CD14-positive monocyte (primary cell): ENCODE measurements at regions not wholly inside any gene's neighbourhood (a gene's known extent, or its start where the extent isn't known, plus 50 kb on each side); places are given as distances from the start of the nearest gene placed in this dataset.

ENCODE experiments used
- DNase-seq, 3 donors: peaks; one replicate each; pipeline ENCODE4 v3.0.0-alpha.2; 2011 to 2022
- H2AFZ ChIP-seq: 2 replicates; pipeline ENCODE4 v1.6.0; 2012; ENCODE audit warnings: mild to moderate bottlenecking, low read depth, low read length, inconsistent platforms; ENCODE audit not compliant: insufficient read depth, poor library complexity, severe bottlenecking
- H3K27ac ChIP-seq, 2 donors: 1 replicate in 1 of 2; 2 replicates in 1 of 2; pipeline ENCODE4 v1.5.1; 2012 to 2013; ENCODE audit warnings: low read length in 2 of 2, control low read depth in 1 of 2, inconsistent platforms in 1 of 2, low read depth in 1 of 2, mild to moderate bottlenecking in 1 of 2
- H3K27me3 ChIP-seq, 2 donors: one replicate each; pipeline versions ENCODE4 v1.6.0 to v1.6.1; 2011 to 2013; ENCODE audit warnings: low read length in 2 of 2; ENCODE audit not compliant: control insufficient read depth in 2 of 2, insufficient read depth in 2 of 2
- H3K36me3 ChIP-seq, 2 donors: replicated peaks in 1 of 2; 1 replicate in 1 of 2; 2 replicates in 1 of 2; pipeline versions ENCODE4 v1.5.1 to v1.6.1; 2012 to 2013; ENCODE audit warnings: low read length in 2 of 2, control low read depth in 1 of 2, inconsistent platforms in 1 of 2, mild to moderate bottlenecking in 1 of 2; ENCODE audit not compliant: insufficient read depth in 2 of 2, control insufficient read depth in 1 of 2
- H3K4me1 ChIP-seq, 2 donors: 1 replicate in 1 of 2; 2 replicates in 1 of 2; pipeline versions ENCODE4 v1.5.1 to v1.6.1; 2012 to 2013; ENCODE audit warnings: low read length in 2 of 2, control low read depth in 1 of 2, inconsistent platforms in 1 of 2, mild to moderate bottlenecking in 1 of 2, moderate library complexity in 1 of 2; ENCODE audit not compliant: insufficient read depth in 2 of 2, control insufficient read depth in 1 of 2
- H3K4me2 ChIP-seq: replicated peaks from 2 replicates; pipeline ENCODE3; 2012; ENCODE audit warnings: low read length, moderate library complexity, mild to moderate bottlenecking; ENCODE audit not compliant: poor library complexity, severe bottlenecking; ENCODE audit errors: extremely low read depth
- H3K4me3 ChIP-seq, 3 experiments: fragments of 200-600 bp in 1 of 3; sonication (generic) in 1 of 3; replicated peaks in 1 of 3; 1 replicate in 2 of 3; 2 replicates in 1 of 3; pipeline ENCODE4 v1.5.1; 2011 to 2013; ENCODE audit warnings: low read length in 3 of 3, mild to moderate bottlenecking in 3 of 3, control low read depth in 2 of 3, low read depth in 2 of 3, inconsistent platforms in 1 of 3, moderate library complexity in 1 of 3
- H3K79me2 ChIP-seq: 2 replicates; pipeline ENCODE4 v1.6.0; 2012; ENCODE audit warnings: mild to moderate bottlenecking, control low read depth, inconsistent platforms, low read length, moderate library complexity; ENCODE audit not compliant: insufficient read depth
- H3K9ac ChIP-seq: 2 replicates; pipeline ENCODE4 v1.6.0; 2017; ENCODE audit warnings: low read length, mild to moderate bottlenecking; ENCODE audit not compliant: insufficient read depth, poor library complexity, severe bottlenecking
- H3K9me3 ChIP-seq, 2 donors: replicated peaks in 1 of 2; 1 replicate in 1 of 2; 2 replicates in 1 of 2; pipeline versions ENCODE4 v1.5.1 to v1.6.1; 2012 to 2013; ENCODE audit warnings: low read length in 2 of 2, control low read depth in 1 of 2; ENCODE audit not compliant: control insufficient read depth in 1 of 2, insufficient read depth in 1 of 2
- H4K20me1 ChIP-seq: 2 replicates; pipeline ENCODE4 v1.6.0; 2012; ENCODE audit warnings: mild to moderate bottlenecking, low read length, control low read depth, moderate library complexity; ENCODE audit not compliant: insufficient read depth
- H3K27ac Mint-ChIP-seq, 7 donors: one replicate each; pipeline ENCODE4 v1.8.0; 2020; ENCODE audit warnings: mild to moderate bottlenecking in 7 of 7, mixed read lengths in 7 of 7, moderate library complexity in 6 of 7, inconsistent platforms in 2 of 7
- H3K27me3 Mint-ChIP-seq, 3 donors: one replicate each; pipeline ENCODE4 v1.8.0; 2021 to 2022; ENCODE audit warnings: low read depth in 3 of 3, mild to moderate bottlenecking in 3 of 3, mixed read lengths in 3 of 3, moderate library complexity in 3 of 3, inconsistent platforms in 1 of 3
- H3K36me3 Mint-ChIP-seq, 2 donors: one replicate each; pipeline ENCODE4 v1.8.0; 2020; ENCODE audit warnings: mixed read lengths in 2 of 2, inconsistent platforms in 1 of 2, mild to moderate bottlenecking in 1 of 2
- H3K4me1 Mint-ChIP-seq: one replicate; pipeline ENCODE4 v1.8.0; 2020; ENCODE audit warnings: mild to moderate bottlenecking, mixed read lengths
- H3K4me3 Mint-ChIP-seq, 2 donors: one replicate each; pipeline ENCODE4 v1.8.0; 2020; ENCODE audit warnings: mild to moderate bottlenecking in 2 of 2, mixed read lengths in 2 of 2, moderate library complexity in 1 of 2
- H3K9me3 Mint-ChIP-seq, 7 donors: one replicate each; pipeline ENCODE4 v1.8.0; 2020 to 2022; ENCODE audit warnings: mixed read lengths in 7 of 7, mild to moderate bottlenecking in 6 of 7, moderate library complexity in 6 of 7, inconsistent platforms in 2 of 7
- WGBS: methylation state at CpG from one replicate; pipeline ENCODE4 v1.1.5; 2013; ENCODE audit warnings: missing lambda C conversion rate; ENCODE audit not compliant: insufficient coverage; 5-methylcytosine and 5-hydroxymethylcytosine counted together
- intact Hi-C, 2 donors: fragments of 100-400 bp; cut with micrococcal nuclease; formaldehyde crosslinking; loops; one replicate each; pipeline versions ENCODE4 v1.15.0 to v1.15.1; 2023
- TF ChIP-seq, protein P1 (sequence below): fragments of 200-600 bp; IDR thresholded peaks from one replicate; pipeline ENCODE4 v1.8.0; 2022; ENCODE audit warnings: antibody characterized with exemption, mild to moderate bottlenecking

DNA sequence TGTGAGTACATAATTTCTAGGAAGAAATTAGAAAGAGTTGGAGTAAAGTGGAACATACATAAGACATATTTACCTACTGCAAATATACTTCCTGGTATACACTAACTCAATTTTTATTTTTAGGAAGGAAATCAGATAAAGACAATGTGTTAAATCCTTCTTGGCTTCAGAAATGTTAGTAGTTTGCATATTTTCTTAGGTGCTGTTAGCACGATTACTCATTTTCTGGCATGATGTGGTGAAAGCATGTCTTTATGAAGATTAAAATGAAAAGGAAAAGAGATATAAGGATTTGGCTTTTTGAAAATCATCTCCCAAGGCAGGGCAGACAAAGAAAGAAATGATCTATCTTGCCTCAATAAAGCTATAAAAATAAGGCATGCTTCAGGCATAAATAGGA is 287.6 kb upstream of the E2F7 start:
- Mint-ChIP-seq H3K36me3 (no peaks in the 10 kb centered on the region), H3K4me3 (no peak overlapping the region), H3K9me3 (peaks cover 0 to 4% (median 0%) of the 10 kb centered on the region in 7 donors), H3K4me1 (no peaks in the 10 kb centered on the region), H3K27ac (no peak overlapping the region), H3K27me3 (peaks cover 0 to under 1% (median 0%) of the 10 kb centered on the region in 3 donors)
- no peak overlapping the region for H3K27ac ChIP-seq
- H3K9ac ChIP-seq = no peak overlapping the region
- H3K4me3 ChIP-seq = no peak overlapping the region
- H4K20me1 ChIP-seq = no peaks in the 10 kb centered on the region
- H3K79me2 ChIP-seq = no peaks in the 10 kb centered on the region
- TF ChIP-seq, protein P1, sequence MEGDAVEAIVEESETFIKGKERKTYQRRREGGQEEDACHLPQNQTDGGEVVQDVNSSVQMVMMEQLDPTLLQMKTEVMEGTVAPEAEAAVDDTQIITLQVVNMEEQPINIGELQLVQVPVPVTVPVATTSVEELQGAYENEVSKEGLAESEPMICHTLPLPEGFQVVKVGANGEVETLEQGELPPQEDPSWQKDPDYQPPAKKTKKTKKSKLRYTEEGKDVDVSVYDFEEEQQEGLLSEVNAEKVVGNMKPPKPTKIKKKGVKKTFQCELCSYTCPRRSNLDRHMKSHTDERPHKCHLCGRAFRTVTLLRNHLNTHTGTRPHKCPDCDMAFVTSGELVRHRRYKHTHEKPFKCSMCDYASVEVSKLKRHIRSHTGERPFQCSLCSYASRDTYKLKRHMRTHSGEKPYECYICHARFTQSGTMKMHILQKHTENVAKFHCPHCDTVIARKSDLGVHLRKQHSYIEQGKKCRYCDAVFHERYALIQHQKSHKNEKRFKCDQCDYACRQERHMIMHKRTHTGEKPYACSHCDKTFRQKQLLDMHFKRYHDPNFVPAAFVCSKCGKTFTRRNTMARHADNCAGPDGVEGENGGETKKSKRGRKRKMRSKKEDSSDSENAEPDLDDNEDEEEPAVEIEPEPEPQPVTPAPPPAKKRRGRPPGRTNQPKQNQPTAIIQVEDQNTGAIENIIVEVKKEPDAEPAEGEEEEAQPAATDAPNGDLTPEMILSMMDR = no peak
- H3K9me3 ChIP-seq = no peaks in the 10 kb centered on the region
- no peak overlapping the region for H2AFZ ChIP-seq
- H3K4me1 ChIP-seq = no peaks in the 10 kb centered on the region
- H3K36me3 ChIP-seq = no peaks in the 10 kb centered on the region
- intact Hi-C loops = no loop called here
- no peak for DNase-seq
- H3K4me2 ChIP-seq = no peak overlapping the region
- no peaks in the 10 kb centered on the region for H3K27me3 ChIP-seq
- WGBS = no CpG with 5 or more reads among the region's 1 CpG

DNA sequence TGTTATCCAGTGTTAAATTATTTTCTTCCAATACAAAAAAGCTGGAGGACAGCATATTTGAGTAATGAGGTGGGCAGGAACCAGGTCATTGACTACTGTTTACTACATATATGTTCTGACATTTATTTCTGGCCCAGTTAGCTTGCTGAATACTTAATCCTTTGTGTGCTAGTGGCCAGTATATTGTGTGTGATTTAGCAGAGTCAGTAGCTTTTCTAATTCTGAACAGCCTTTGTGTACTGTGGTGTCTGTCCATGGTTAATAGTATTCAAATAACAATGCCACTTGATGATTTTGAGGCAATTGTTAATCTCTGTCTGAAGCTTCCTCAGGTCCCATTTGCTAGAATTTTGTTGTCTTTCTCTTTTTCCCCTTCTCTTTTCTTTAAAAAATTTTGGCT is 286.5 kb upstream of the E2F7 start:
- Histone ChIP-seq H3K4me2 (no peak overlapping the region), H3K9ac (no peak overlapping the region), H3K9me3 (no peaks in the 10 kb centered on the region), H3K4me1 (no peaks in the 10 kb centered on the region), H3K4me3 (no peak overlapping the region), H3K36me3 (no peaks in the 10 kb centered on the region), H3K27ac (no peak overlapping the region), H4K20me1 (no peaks in the 10 kb centered on the region), H3K27me3 (no peaks in the 10 kb centered on the region), H3K79me2 (no peaks in the 10 kb centered on the region), H2AFZ (no peak overlapping the region)
- intact Hi-C loops = no loop called here
- Mint-ChIP-seq H3K4me3 (no peak overlapping the region), H3K27me3 (peaks cover 0 to 2% (median 0%) of the 10 kb centered on the region in 3 donors), H3K4me1 (no peaks in the 10 kb centered on the region), H3K9me3 (peaks cover 0 to 4% (median 0%) of the 10 kb centered on the region in 7 donors), H3K36me3 (no peaks in the 10 kb centered on the region), H3K27ac (no peak overlapping the region)
- no peak for DNase-seq
- TF ChIP-seq, protein P1 = no peak
